B cell (primary cell): ENCODE measurements at regions not wholly inside any gene's neighbourhood (a gene's known extent, or its start where the extent isn't known, plus 50 kb on each side); places are given as distances from the start of the nearest gene placed in this dataset.

Experiments used
- ATAC-seq: fragments of 200-7000 bp; cut with Tn5 transposase; one replicate; pipeline ENCODE4 v1.10.0; 2021; ENCODE audit warnings: low read depth, mild to moderate bottlenecking, moderate number of reproducible peaks, moderate library complexity
- CTCF ChIA-PET: fragments of 350-600 bp; sonication (Branson Sonifier 250); formaldehyde crosslinking; loops from one replicate; lab custom pipeline; 2021; ENCODE audit warnings: antibody characterized with exemption, inconsistent platforms; lab: Charles Lee
- POLR2A ChIA-PET: fragments of 350-600 bp; sonication (Branson Sonifier 250); formaldehyde crosslinking; loops from one replicate; lab custom pipeline; 2021; ENCODE audit warnings: antibody characterized with exemption; lab: Charles Lee
- DNase-seq: peaks from one replicate; pipeline ENCODE4 v3.0.0; 2013
- H2AFZ ChIP-seq: 2 replicates; pipeline ENCODE4 v1.6.1; 2012; ENCODE audit warnings: mild to moderate bottlenecking, low read depth, low read length; ENCODE audit not compliant: insufficient read depth, poor library complexity, severe bottlenecking
- H3K27ac ChIP-seq, 2 donors: 1 replicate in 1 of 2; 2 replicates in 1 of 2; pipeline ENCODE4 v1.5.1; 2012 to 2013; ENCODE audit warnings: low read length in 2 of 2, mild to moderate bottlenecking in 2 of 2, moderate library complexity in 1 of 2
- H3K27me3 ChIP-seq, 4 experiments: fragments of 200-600 bp in 1 of 4; sonication (generic) in 1 of 4; replicated peaks in 1 of 4; 1 replicate in 2 of 4; 2 replicates in 2 of 4; pipeline versions ENCODE4 v1.6.1 to v1.7.0; 2013 to 2016; ENCODE audit warnings: low read length in 3 of 4, mild to moderate bottlenecking in 2 of 4, mixed read lengths in 1 of 4, moderate library complexity in 1 of 4; ENCODE audit not compliant: insufficient read depth in 4 of 4, control insufficient read depth in 3 of 4; ENCODE audit errors: control extremely low read depth in 1 of 4
- H3K36me3 ChIP-seq, 2 experiments: replicated peaks in 1 of 2; 1 replicate in 1 of 2; 2 replicates in 1 of 2; pipeline versions ENCODE4 v1.6.1 to v1.7.1; 2013; ENCODE audit warnings: low read length in 1 of 2; ENCODE audit not compliant: insufficient read depth in 2 of 2, control insufficient read depth in 1 of 2; ENCODE audit errors: control extremely low read depth in 1 of 2, extremely low read depth in 1 of 2
- H3K4me1 ChIP-seq, 2 donors: fragments of 200-600 bp in 1 of 2; sonication (generic) in 1 of 2; 1 replicate in 1 of 2; 2 replicates in 1 of 2; pipeline versions ENCODE4 v1.5.1 to v1.6.1; 2013 to 2017; ENCODE audit warnings: low read length in 2 of 2; ENCODE audit not compliant: control insufficient read depth in 2 of 2, insufficient read depth in 2 of 2
- H3K4me2 ChIP-seq: replicated peaks from 2 replicates; pipeline ENCODE3; 2012; ENCODE audit warnings: mild to moderate bottlenecking, low read depth, low read length; ENCODE audit not compliant: poor library complexity, severe bottlenecking
- H3K4me3 ChIP-seq, 5 experiments: fragments of 200-600 bp in 1 of 5; sonication (generic) in 1 of 5; 1 replicate in 3 of 5; 2 replicates in 2 of 5; pipeline versions ENCODE4 v1.5.1 to v1.7.0; 2011 to 2016; ENCODE audit warnings: low read length in 4 of 5, mild to moderate bottlenecking in 4 of 5, low read depth in 2 of 5, control low read depth in 1 of 5, moderate library complexity in 1 of 5; ENCODE audit not compliant: insufficient read depth in 1 of 5; ENCODE audit errors: control extremely low read depth in 1 of 5, extremely low read depth in 1 of 5
- H3K79me2 ChIP-seq: fragments of 200-600 bp; sonication (generic); one replicate; pipeline ENCODE4 v1.6.0; 2016; ENCODE audit warnings: low read length; ENCODE audit not compliant: control insufficient read depth, insufficient read depth
- H3K9ac ChIP-seq: fragments of 200-600 bp; sonication (generic); 2 replicates; pipeline ENCODE4 v1.6.1; 2017; ENCODE audit warnings: mild to moderate bottlenecking, low read length, moderate library complexity
- H3K9me3 ChIP-seq, 3 donors: one replicate each; pipeline versions ENCODE4 v1.6.1 to v1.7.1; 2013; ENCODE audit warnings: low read length in 2 of 3; ENCODE audit not compliant: control insufficient read depth in 2 of 3, insufficient read depth in 1 of 3; ENCODE audit errors: control extremely low read depth in 1 of 3
- H4K20me1 ChIP-seq: 2 replicates; pipeline ENCODE4 v1.6.0; 2012; ENCODE audit warnings: mild to moderate bottlenecking, low read length; ENCODE audit not compliant: insufficient read depth, control insufficient read depth, poor library complexity, severe bottlenecking
- H3K27ac Mint-ChIP-seq: one replicate; pipeline ENCODE4 v1.8.0; 2021; ENCODE audit warnings: mixed read lengths
- H3K27me3 Mint-ChIP-seq: one replicate; pipeline ENCODE4 v1.8.0; 2021; ENCODE audit warnings: mixed read lengths
- H3K4me1 Mint-ChIP-seq: one replicate; pipeline ENCODE4 v1.8.0; 2021; ENCODE audit warnings: mixed read lengths
- H3K4me3 Mint-ChIP-seq: one replicate; pipeline ENCODE4 v1.8.0; 2021; ENCODE audit warnings: mixed read lengths
- H3K9me3 Mint-ChIP-seq: one replicate; pipeline ENCODE4 v1.8.0; 2022; ENCODE audit warnings: mixed read lengths; ENCODE audit not compliant: insufficient read depth
- EZH2 ChIP-seq: IDR thresholded peaks from 2 replicates; pipeline ENCODE4 v1.6.1; 2012; ENCODE audit warnings: borderline replicate concordance, low read depth, mild to moderate bottlenecking, moderate library complexity, low read length; ENCODE audit not compliant: insufficient read depth, poor library complexity, severe bottlenecking
- WGBS: methylation state at CpG from one replicate; pipeline ENCODE4 v1.1.5; 2013; ENCODE audit warnings: missing lambda C conversion rate; ENCODE audit not compliant: insufficient coverage; 5-methylcytosine and 5-hydroxymethylcytosine counted together
- intact Hi-C: fragments of 100-400 bp; cut with micrococcal nuclease; formaldehyde crosslinking; loops from one replicate; pipeline ENCODE4 v1.10.0; 2022
- TF ChIP-seq, protein P1 (sequence below): fragments of 200-600 bp; IDR thresholded peaks from one replicate; pipeline ENCODE4 v1.8.0; 2022; ENCODE audit warnings: antibody characterized with exemption, mild to moderate bottlenecking

DNA sequence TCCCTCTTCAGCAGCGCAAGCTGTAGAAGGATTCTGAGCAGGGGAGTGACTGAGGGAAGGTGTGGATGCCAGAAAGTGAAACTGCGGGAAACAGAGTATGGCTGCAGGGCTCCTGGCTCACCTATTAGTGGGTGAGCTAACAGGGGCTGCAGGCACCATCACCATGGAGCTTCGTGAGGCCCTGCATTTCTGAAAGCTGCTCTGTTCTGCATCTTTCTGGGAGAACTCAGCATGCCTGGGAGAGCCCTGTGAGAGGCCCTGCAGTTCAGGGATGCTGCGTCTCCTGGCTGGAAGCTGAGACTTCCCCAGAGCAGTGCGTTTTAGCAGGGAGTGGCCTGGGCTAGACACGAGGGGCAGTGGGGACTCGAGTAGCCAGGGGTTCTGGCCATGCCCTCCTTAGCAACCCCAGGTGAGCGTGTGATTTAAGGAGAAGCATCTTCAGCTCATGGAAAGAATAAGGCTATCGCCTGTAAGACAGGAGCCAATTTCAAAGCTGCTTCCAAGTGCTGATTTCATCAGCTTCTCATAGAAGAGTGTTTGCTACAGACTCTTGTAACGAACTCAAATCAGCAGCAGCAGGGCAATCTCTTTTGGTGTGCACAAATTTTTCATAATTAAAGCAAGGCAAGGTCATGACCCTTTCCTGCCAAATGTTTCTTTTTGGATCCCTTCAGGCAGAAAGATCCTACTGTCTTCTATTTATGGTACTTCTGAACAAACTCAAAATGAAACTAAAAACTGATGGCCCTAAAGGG is 293.6 kb upstream of the ZNF32 start:
- ATAC-seq (no peak), DNase-seq (no peak)
- Histone ChIP-seq H4K20me1 (no peaks in the 10 kb centered on the region), H3K27me3 (peaks cover 0 to 3% (median 0%) of the 10 kb centered on the region in 4 experiments), H3K4me3 (no peak overlapping the region), H3K4me1 (peaks cover 4 to 7% of the 10 kb centered on the region in 2 donors), H2AFZ (no peak overlapping the region), H3K4me2 (no peak overlapping the region), H3K9ac (no peak overlapping the region), H3K79me2 (no peaks in the 10 kb centered on the region), H3K36me3 (no peaks in the 10 kb centered on the region), H3K27ac (no peak overlapping the region), H3K9me3 (peaks cover 0 to 8% (median 0%) of the 10 kb centered on the region in 3 donors)
- TF ChIP-seq, protein P1, sequence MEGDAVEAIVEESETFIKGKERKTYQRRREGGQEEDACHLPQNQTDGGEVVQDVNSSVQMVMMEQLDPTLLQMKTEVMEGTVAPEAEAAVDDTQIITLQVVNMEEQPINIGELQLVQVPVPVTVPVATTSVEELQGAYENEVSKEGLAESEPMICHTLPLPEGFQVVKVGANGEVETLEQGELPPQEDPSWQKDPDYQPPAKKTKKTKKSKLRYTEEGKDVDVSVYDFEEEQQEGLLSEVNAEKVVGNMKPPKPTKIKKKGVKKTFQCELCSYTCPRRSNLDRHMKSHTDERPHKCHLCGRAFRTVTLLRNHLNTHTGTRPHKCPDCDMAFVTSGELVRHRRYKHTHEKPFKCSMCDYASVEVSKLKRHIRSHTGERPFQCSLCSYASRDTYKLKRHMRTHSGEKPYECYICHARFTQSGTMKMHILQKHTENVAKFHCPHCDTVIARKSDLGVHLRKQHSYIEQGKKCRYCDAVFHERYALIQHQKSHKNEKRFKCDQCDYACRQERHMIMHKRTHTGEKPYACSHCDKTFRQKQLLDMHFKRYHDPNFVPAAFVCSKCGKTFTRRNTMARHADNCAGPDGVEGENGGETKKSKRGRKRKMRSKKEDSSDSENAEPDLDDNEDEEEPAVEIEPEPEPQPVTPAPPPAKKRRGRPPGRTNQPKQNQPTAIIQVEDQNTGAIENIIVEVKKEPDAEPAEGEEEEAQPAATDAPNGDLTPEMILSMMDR: no peak
- TF ChIP-seq EZH2: no peak
- Mint-ChIP-seq H3K9me3 (no peaks in the 10 kb centered on the region), H3K4me1 (peaks cover 5% of the 10 kb centered on the region), H3K4me3 (no peak overlapping the region), H3K27ac (no peak overlapping the region), H3K27me3 (peaks cover 15% of the 10 kb centered on the region)
- intact Hi-C loops: no loop called here
- ChIA-PET CTCF (no interaction called here), POLR2A (no interaction called here)
- WGBS: 85% methylated on average over 10 of the region's 10 CpGs
